ENCODE measurements at regions not wholly inside any gene's neighbourhood (a gene's known extent, or its start where the extent isn't known, plus 50 kb on each side); places are given as distances from the start of the nearest gene placed in this dataset.
"Not testable (repeated sequence)": the region's sequence is repeated elsewhere in the genome, so short reads cannot be mapped to it uniquely, and the experiment has no call there.

GRCh38 chr5:135095871-135096270, 61.8 kb upstream of the PITX1 start:
- DNase-seq (ENCODE audit: low read depth): no peak

- DNase-seq (ENCODE audit: low read depth): no peak
These were observed 61.2 kb upstream of the PITX1 start for GRCh38 chr5:135095052-135095715.

GRCh38 chr5:135094339-135095051, 60.5 kb upstream of the PITX1 start:
- no peak for DNase-seq (ENCODE audit: low read depth)

GRCh38 chr5:135093483-135093882, 59.5 kb upstream of the PITX1 start:
- not testable (repeated sequence) for DNase-seq (ENCODE audit: low read depth)

- DNase-seq (ENCODE audit: low read depth): no peak
These were observed 58.4 kb upstream of the PITX1 start for GRCh38 chr5:135092476-135092875.

GRCh38 chr5:135091286-135091685, 57.3 kb upstream of the PITX1 start:
- no peak for DNase-seq (ENCODE audit: low read depth)

GRCh38 chr5:135089912-135090311, 55.9 kb upstream of the PITX1 start:
- no peak for DNase-seq (ENCODE audit: low read depth)

GRCh38 chr5:135088911-135089310, 54.9 kb upstream of the PITX1 start:
- no peak for DNase-seq (ENCODE audit: low read depth)

GRCh38 chr5:135087950-135088349, 53.9 kb upstream of the PITX1 start:
- no peak for DNase-seq (ENCODE audit: low read depth)

GRCh38 chr5:135085936-135086725, 52.1 kb upstream of the PITX1 start:
- no peak for DNase-seq (ENCODE audit: low read depth)

- no peak for DNase-seq (ENCODE audit: low read depth)
These were observed 51.3 kb upstream of the PITX1 start for GRCh38 chr5:135085133-135085935.

All from LHCN-M2 (cell line).